ENCODE measurements at regions not wholly inside any gene's neighbourhood (a gene's known extent, or its start where the extent isn't known, plus 50 kb on each side); places are given as distances from the start of the nearest gene placed in this dataset.

- no peak for DNase-seq
- no peak overlapping the region for H3K27ac ChIP-seq
- no peaks in the 10 kb centered on the region for H3K4me1 ChIP-seq
- peaks cover 0 to 8% (median 5%) of the 10 kb centered on the region in 3 donors for H3K9me3 ChIP-seq
- no peaks in the 10 kb centered on the region for H3K27me3 ChIP-seq
- no peak overlapping the region for H3K4me3 ChIP-seq
- intact Hi-C loops (cut with DNase I): no loop called here
- TF ChIP-seq CTCF (IDR thresholded peaks at IDR 0.05) (no peak), POLR2A (IDR thresholded peaks at IDR 0.05) (no peak)
- no peaks in the 10 kb centered on the region for H3K36me3 ChIP-seq
- 45 to 51% methylated on average over 2 of the region's 2 CpGs for WGBS, 2 donors
Observed at GRCh38 chr9:24413651-24414050, 132.0 kb downstream of the IZUMO3 start.

GRCh38 chr9:24398466-24398865 lies 147.2 kb downstream of the IZUMO3 start:
- 40 to 42% methylated on average over 4 of the region's 4 CpGs for WGBS, 2 donors
- no peaks in the 10 kb centered on the region for H3K36me3 ChIP-seq
- no peak overlapping the region for H3K4me3 ChIP-seq
- H3K4me1 ChIP-seq: no peaks in the 10 kb centered on the region
- intact Hi-C loops (cut with DNase I): no loop called here
- no peaks in the 10 kb centered on the region for H3K9me3 ChIP-seq
- no peak for DNase-seq
- TF ChIP-seq POLR2A (IDR thresholded peaks at IDR 0.05) (no peak), CTCF (IDR thresholded peaks at IDR 0.05) (no peak)
- H3K27me3 ChIP-seq: no peaks in the 10 kb centered on the region
- no peak overlapping the region for H3K27ac ChIP-seq

DNA sequence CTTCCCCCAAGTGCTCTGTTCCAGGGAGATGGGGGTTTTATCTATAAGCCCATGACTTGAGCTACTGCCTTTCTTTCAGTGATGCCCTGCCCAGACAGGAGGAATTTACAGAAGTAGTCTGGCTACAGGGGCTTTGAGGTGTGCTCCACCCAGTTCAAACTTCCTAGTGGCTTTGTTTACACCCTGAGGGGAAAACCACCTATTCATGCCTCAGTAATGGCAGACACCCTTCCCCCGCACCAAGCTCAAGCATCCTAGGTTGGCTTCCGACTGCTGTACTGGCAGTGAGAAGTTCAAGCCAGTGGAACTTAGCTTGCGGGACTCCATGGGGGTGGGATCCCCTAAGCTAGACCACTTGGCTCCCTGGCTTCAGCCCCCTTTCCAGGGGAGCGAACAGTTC lies 154.6 kb downstream of the IZUMO3 start:
- intact Hi-C loops (cut with DNase I): no loop called here
- no peaks in the 10 kb centered on the region for H3K36me3 ChIP-seq
- DNase-seq: no peak
- TF ChIP-seq CTCF (IDR thresholded peaks at IDR 0.05): no peak
- no peak for TF ChIP-seq POLR2A (IDR thresholded peaks at IDR 0.05)
- H3K27ac ChIP-seq: no peak overlapping the region
- WGBS, 2 donors: no CpG with 5 or more reads among the region's 4 CpGs
- no peaks in the 10 kb centered on the region for H3K27me3 ChIP-seq
- H3K9me3 ChIP-seq: peaks cover 0 to 11% (median 0%) of the 10 kb centered on the region in 3 donors
- H3K4me1 ChIP-seq: no peaks in the 10 kb centered on the region
- no peak overlapping the region for H3K4me3 ChIP-seq

DNA sequence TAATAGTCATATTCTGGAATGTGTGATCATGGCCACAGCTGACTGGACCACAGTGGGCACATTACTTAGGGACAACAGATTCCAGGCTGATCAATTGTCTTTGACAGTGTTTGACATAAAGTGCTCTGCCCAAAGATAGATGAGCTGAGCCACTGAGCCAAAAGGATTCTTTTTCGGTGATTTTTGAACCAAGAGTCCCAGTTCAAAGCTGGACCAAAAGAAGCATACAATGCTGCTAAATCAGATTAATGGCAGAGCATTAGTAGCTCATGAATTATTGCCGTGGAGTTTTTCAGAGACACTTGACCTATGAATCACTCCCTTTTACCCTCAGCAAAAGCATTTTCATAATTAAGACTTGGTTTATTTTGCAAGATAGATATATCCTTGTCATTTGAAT lies 160.6 kb downstream of the IZUMO3 start:
- 40 to 60% methylated on average over 2 of the region's 2 CpGs for WGBS, 2 donors
- DNase-seq: no peak
- Histone ChIP-seq H3K9me3 (no peaks in the 10 kb centered on the region), H3K4me3 (no peak overlapping the region), H3K27me3 (no peaks in the 10 kb centered on the region), H3K4me1 (no peaks in the 10 kb centered on the region), H3K27ac (no peak overlapping the region), H3K36me3 (no peaks in the 10 kb centered on the region)
- intact Hi-C loops (cut with DNase I): no loop called here
- TF ChIP-seq CTCF (IDR thresholded peaks at IDR 0.05): no peak
- TF ChIP-seq POLR2A (IDR thresholded peaks at IDR 0.05): no peak

GRCh38 chr9:24382566-24382965 lies 163.1 kb downstream of the IZUMO3 start:
- Histone ChIP-seq H3K27me3 (no peaks in the 10 kb centered on the region), H3K27ac (no peak overlapping the region), H3K9me3 (no peaks in the 10 kb centered on the region), H3K4me3 (no peak overlapping the region), H3K36me3 (no peaks in the 10 kb centered on the region), H3K4me1 (no peaks in the 10 kb centered on the region)
- no peak for DNase-seq
- intact Hi-C loops (cut with DNase I): no loop called here
- TF ChIP-seq POLR2A (IDR thresholded peaks at IDR 0.05) (no peak), CTCF (IDR thresholded peaks at IDR 0.05) (no peak)
- WGBS, 2 donors: 72 to 91% methylated on average over 3 of the region's 3 CpGs

All from esophagus squamous epithelium (tissue), 5 donors.